Hematopoietic multipotent progenitor cell (in vitro differentiated cells): ENCODE measurements at regions not wholly inside any gene's neighbourhood (a gene's known extent, or its start where the extent isn't known, plus 50 kb on each side); places are given as distances from the start of the nearest gene placed in this dataset.
A peak's percentile ranks its signal among the peaks of the same experiment; 100 is the strongest.
"Not testable (repeated sequence)": the region's sequence is repeated elsewhere in the genome, so short reads cannot be mapped to it uniquely, and the experiment has no call there.

Source experiments
- DNase-seq, 3 donors: peaks; one replicate each; pipeline ENCODE4 v3.0.0-alpha.2; 2011 to 2015; ENCODE audit warnings: low read depth in 2 of 3, low spot score in 2 of 3

GRCh38 chr16:90220315-90220714 is 143.2 kb upstream of the PRDM7 start:
- DNase-seq: not testable (repeated sequence)

- DNase-seq: not testable (repeated sequence)
Measured at GRCh38 chr16:90175610-90176009, 98.5 kb upstream of the PRDM7 start.

GRCh38 chr16:90171626-90172025 is 94.5 kb upstream of the PRDM7 start:
- DNase-seq: not testable (repeated sequence)

- DNase-seq: not testable (repeated sequence)
Measured at GRCh38 chr16:90169127-90169655, 92.1 kb upstream of the PRDM7 start.

GRCh38 chr16:90168349-90169126 is 91.4 kb upstream of the PRDM7 start:
- not testable (repeated sequence) for DNase-seq

- not testable (repeated sequence) for DNase-seq
Measured at GRCh38 chr16:90167734-90168133, 90.6 kb upstream of the PRDM7 start.

- peak in 1 of 3 donors; percentile 0 for DNase-seq
Measured at GRCh38 chr16:90166679-90167556, 89.8 kb upstream of the PRDM7 start.

GRCh38 chr16:90151027-90151426 is 73.9 kb upstream of the PRDM7 start:
- not testable (repeated sequence) for DNase-seq
